Dermis blood vessel endothelial cell (primary cell): ENCODE measurements at regions not wholly inside any gene's neighbourhood (a gene's known extent, or its start where the extent isn't known, plus 50 kb on each side); places are given as distances from the start of the nearest gene placed in this dataset.
A peak's percentile ranks its signal among the peaks of the same experiment; 100 is the strongest.
"Not testable (repeated sequence)": the region's sequence is repeated elsewhere in the genome, so short reads cannot be mapped to it uniquely, and the experiment has no call there.

ENCODE experiments used
- DNase-seq: peaks from one replicate; pipeline ENCODE4 v3.0.0; 2010

- no peak for DNase-seq
Observed at GRCh38 chrX:120752431-120753082, 122.7 kb upstream of the C1GALT1C1 start.

DNA sequence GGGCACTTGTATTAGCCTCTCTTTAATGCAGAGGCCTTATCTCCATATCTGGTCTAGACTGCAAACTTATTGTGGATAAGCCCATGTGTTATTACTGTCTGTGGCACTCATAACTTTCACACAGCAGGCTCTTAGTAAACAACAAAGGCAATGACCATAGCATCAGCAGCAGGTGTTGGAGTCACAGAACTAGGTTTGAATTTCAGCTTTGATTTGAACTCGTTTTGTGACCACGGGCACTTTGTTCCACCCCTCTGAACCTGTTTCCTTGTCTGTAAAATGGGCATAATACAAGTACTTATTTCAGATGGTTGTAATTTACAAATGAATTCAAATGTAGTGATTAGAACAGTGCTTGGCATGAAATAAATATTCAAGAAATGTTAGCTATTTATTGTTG is 121.8 kb upstream of the C1GALT1C1 start:
- DNase-seq = no peak

- DNase-seq = no peak
Observed at GRCh38 chrX:120750381-120750780, 120.5 kb upstream of the C1GALT1C1 start.

DNA sequence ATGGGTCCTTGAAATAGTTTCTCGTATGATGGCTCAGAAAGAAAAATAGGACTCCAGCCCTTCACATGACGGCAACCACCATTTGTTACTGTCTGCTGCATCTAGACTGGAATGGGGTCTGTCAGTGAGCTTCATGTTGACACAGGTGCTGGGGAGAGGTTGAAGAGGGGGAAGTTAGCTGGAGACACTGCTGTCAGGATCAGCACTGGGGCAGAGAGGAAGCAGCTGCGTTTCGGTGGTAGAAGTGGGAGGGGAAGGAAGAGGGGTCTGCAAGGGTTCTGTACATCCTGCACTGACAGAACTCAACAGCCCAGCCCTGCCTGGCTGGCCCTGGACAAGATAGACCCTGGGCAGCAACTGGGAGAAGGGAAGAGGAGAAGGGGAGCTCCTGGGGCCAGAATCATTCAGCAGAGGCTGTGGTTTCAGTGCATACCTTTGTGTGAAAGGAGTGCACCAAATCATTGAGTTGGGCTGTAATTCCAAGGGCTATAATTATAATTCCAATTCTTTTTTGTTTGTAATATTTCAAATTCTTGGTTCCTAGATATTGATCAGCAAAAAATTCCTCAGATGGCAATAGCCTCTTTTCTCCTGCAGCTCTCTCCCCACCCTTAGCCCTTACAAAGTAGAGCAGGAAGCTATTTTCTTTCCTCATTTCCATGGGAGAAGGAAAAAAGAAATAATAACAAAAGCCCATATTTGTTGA is 119.4 kb upstream of the C1GALT1C1 start:
- DNase-seq = peak; percentile 73

GRCh38 chrX:120746153-120746552 is 116.3 kb upstream of the C1GALT1C1 start:
- no peak for DNase-seq

DNA sequence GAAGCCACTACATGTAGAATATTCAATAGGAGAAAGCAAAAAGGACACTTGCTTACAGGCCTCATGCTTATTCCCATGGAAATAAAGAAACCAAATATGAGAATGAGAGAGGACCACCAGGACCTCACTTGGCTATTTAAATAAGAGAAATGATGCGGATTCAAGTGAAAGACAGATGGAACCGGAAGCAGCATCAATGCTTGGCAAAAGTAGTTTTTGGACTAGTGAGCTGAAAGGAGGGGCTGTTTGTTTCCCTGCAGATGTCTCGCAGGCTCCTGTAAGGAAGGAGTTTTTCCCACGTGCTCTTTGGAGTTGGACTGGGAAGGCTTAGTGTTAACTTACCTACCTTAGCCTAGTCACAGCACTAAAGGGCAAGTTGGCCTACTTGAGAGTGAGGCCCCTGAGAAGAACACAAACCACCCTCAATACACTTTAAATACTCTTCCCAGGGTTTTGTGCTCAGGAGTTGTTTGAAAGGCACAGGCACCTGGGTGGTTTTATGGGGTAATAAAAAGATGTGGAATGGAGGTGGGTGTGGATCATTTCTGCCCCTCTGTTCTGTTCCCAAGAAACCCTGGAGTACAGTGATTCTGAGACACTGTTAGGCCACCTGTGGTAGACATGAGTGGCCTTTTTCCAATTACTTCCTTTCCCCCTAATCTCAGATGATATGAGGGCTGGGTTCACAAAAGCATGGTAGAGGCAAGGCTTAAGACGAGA is 113.3 kb upstream of the C1GALT1C1 start:
- DNase-seq = no peak

DNA sequence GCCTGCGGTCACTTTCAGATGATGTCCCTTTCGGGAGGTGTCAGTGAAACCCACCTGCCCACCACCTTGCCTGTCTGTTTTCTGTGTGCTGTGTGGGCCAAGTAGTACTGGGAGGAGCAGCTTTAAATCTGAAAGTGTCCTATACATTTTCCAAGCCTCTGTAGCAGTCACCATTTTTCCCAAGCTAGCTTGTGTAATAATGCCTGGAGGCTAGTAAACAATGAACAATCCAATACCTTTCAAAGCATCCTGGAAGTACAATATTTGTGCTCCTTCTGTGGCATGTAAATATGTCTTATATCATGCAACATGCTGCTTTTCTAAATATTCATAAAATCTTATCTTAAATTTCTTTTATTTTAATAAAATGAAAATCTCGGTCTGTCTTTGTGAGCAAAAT is 111.6 kb upstream of the C1GALT1C1 start:
- DNase-seq = no peak

GRCh38 chrX:120740072-120740471 is 110.2 kb upstream of the C1GALT1C1 start:
- DNase-seq = no peak

DNA sequence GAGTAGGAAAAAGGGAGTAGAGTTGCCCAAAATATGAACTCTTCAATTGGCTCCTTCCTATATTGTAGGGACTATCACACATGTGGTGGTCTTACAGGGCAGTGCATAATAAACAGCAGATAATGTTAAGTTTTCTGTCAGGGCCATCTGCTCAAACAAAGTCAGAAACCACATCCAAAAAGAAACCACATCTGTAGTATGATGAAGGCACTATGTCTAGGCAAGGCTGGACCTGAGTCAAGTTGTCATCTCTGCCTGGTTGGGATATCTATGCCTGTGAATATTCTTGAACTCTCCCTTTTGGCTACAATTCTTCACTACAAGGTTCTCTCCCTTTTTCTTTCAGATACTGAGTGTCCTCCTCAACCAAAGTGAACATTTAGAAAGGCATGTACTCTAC is 109.4 kb upstream of the C1GALT1C1 start:
- no peak for DNase-seq

DNA sequence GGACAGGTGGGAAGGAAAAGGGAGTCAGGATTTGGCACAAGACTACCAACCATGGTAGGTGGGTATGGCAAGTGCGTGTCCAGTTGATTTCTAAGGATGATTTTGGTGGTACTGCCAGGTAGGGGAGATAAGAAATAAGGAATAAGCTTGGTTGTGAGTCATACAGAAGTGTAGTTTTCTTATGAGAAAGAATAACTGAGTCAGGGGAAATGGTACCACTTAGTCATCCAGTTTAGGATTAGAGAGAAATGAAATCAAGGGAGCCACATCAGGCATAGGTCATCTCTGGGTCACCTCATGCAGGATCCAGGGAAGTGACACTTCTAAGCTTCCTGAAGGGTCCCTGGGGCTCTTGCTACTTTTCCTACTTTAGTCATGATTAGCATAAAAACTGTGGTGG is 107.1 kb upstream of the C1GALT1C1 start:
- peak; percentile 67 for DNase-seq

- DNase-seq = no peak
Observed at GRCh38 chrX:120735966-120736365, 106.1 kb upstream of the C1GALT1C1 start.

DNA sequence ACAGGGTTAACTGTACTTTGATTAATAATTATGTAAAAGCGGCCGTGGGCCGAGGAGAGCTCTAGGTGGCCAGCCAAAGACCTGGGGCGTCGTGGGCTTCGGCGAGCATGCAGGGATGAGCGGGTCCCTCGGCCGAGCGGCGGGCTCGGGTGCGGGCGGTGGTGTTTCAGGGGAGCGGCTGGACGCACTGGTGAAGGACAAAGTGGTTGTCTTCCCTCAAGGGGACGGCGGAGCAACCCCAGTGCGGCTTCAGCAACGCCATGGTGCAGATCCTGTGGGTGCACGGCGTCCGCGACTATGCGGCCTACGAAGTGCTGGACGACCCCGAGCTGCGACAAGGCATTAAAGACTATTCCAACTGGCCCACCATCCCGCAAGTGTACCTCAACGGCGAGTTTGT is 103.0 kb upstream of the C1GALT1C1 start:
- no peak for DNase-seq

DNA sequence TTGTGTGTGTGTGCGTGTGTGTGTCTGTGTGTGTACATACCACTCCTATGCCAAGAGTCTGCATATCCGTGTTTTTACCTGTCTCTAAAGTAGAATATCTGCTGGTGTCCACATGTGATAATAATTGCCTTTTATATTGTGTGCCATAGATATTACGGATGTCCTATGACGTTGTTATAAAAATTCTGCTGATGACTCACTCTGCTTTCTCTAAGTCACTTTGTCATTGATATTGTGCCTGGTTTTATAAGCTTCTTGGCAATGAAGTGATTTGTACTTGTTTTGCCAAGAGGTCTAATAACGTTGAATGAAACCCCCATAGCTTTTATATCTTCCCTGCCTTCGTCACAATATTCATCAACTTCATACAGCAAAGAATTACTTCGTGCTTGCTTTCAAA is 102.6 kb upstream of the C1GALT1C1 start:
- peak; percentile 32 for DNase-seq

- DNase-seq = no peak
Observed at GRCh38 chrX:120731386-120731785, 101.5 kb upstream of the C1GALT1C1 start.

- DNase-seq = not testable (repeated sequence)
Observed at GRCh38 chrX:120729506-120730255, 99.8 kb upstream of the C1GALT1C1 start.

DNA sequence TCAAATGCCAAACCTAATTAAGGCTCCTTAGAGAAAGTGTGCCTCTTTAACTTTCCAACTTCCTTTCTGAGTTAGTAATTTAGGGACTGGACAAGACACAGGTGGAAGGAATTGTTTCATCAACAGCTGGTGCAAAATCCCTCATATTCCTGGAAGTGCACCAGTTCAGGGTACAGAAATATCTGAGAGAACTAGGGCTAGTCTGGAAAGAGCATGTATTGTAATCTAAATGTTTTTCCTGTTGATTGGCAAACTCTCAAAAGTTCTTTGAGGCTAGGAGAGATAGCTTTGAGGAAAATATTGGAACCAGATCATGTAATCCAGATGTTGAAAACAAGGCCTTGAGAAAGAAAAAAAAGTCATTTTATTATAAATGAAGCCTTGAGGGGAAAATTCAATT is 98.1 kb upstream of the C1GALT1C1 start:
- peak; percentile 2 for DNase-seq

- DNase-seq = no peak
Observed at GRCh38 chrX:120727452-120727851, 97.6 kb upstream of the C1GALT1C1 start.

- no peak for DNase-seq
Observed at GRCh38 chrX:120726294-120726693, 96.4 kb upstream of the C1GALT1C1 start.

DNA sequence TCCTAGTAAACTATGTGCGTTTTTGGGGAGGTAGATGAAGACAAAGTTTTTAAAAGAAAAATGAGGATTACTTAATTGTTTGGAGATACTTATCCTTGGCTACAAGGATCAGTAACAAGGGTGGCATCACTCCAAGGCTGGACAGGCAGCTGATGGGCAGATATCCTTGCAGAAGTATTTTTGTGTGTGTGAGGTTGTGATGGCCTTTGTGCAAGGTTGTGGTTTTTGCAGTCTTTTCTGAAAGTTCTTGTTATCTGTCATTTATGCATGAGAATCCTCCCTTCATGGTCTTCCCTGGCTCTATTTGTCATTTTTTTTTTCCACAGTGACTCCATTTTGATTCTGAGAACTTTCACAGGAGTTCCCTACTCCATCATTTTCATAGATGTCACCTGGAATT is 96.0 kb upstream of the C1GALT1C1 start:
- no peak for DNase-seq

DNA sequence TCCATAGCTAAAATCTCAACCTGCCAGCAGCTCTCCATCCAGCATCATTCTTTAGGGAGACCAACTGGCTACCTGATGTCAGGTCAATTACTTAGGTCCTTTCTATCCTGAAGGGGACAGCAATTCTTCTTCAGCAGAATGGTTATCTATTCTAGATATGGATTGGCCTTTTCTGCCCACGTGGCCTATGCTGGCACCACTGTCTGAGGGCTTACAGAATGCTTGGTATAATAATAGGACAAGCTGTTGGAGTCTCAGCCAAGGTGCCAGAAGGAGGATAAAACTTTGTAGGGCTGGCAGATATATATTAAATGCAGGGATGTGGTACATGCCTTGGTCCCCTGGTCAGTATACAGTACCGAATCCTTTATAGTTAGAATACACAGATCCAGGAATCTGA is 89.8 kb upstream of the C1GALT1C1 start:
- DNase-seq = no peak

- DNase-seq = no peak
Observed at GRCh38 chrX:120718969-120719368, 89.1 kb upstream of the C1GALT1C1 start.

- DNase-seq = not testable (repeated sequence)
Observed at GRCh38 chrX:120702337-120702736, 72.5 kb upstream of the C1GALT1C1 start.

DNA sequence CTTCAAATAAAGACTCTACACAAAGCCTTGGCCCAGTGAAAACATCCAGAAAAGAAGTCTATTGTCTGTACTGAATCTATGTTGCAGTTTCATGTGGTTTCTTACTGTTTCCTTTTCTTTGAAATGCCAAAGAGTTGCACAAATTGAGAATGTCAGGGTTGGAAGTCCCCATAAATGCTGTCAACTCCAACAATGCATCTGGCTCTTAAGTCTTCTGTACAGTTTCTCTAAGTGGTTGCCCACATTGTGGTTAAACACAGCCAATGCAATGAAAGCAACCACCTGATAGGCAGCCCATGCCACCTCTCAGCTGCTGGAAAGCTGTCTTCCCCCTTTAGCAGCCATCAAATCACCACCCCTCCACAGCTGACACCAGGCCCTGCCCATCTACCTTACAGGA is 67.2 kb upstream of the C1GALT1C1 start:
- no peak for DNase-seq
